ENCODE measurements at regions not wholly inside any gene's neighbourhood (a gene's known extent, or its start where the extent isn't known, plus 50 kb on each side); places are given as distances from the start of the nearest gene placed in this dataset.
A peak's percentile ranks its signal among the peaks of the same experiment; 100 is the strongest.

DNA sequence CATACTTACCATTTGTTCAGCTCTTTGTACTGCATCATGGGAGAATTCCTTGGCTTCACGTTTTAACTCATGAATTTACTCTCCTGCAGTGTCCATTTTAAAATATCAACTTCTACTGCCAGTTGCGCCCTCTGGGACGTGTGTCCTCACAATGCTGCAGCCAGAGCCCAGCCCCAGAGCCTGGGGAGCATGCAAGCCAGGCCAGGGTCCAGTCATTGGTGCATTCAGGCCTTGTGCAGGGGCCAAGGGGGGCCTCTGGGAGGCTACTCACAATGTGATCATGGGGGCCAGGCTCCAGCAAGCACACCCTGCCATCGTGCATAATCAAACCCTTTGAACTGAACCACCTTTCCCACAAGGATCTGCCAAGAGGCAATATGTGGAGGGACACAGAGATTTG lies 105.6 kb upstream of the CCDC112 start:
- no peak for DNase-seq

DNA sequence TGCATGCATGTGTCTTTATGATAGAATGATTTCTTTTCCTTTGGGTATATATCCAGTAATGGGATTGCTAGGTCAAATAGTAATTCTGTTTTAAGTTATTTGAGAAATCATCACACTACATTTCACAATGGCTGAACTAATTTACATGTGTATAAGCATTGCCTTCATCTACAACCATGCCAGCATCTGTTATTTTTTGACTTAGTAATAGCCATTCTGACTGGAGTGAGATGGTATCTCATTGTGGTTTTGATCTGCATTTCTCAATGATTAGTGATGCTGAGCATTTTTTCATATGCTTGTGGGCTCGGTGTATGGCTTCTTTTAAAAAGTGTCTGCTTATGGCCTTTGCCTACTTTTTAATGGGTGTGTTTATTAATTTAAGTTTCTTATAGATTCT lies 102.3 kb upstream of the CCDC112 start:
- DNase-seq = no peak

DNA sequence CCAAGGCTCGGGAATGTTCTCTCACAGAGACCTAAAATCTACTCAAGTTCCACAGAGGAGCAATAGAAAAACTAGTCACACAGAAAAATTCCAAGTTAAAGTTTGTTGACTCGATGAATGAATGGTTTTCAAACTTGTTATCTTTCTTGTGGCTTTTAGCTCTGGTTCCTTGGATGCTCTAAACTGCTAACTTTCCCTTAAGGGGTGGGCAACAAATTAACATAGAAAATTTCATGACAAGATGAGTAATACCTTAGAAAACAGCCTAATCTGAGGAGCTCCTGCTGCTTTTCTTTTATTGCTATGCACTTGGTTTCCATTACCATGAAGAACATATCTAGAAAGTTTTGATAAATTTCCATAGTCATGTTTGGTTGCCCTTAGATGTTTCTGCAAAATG lies 100.2 kb upstream of the CCDC112 start:
- no peak for DNase-seq

DNA sequence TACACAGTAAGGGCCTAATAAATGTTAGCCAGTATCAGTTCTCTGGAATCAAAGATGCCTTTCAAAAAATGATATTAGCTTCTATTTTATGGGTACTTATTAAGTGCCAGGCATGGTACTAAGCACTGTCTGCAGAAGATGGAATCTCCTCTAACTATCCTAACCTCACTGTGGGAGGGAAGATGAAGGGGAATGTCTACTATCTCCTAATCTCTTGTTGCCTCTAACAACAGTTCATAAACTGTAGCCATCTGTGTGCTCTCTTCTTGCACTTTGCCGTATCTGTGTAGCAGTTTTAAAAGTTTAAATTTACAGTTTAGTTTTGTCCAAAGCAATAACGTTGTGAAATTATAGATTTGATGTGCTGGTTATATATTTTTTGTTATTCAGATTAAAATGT lies 99.6 kb upstream of the CCDC112 start:
- DNase-seq = no peak

DNA sequence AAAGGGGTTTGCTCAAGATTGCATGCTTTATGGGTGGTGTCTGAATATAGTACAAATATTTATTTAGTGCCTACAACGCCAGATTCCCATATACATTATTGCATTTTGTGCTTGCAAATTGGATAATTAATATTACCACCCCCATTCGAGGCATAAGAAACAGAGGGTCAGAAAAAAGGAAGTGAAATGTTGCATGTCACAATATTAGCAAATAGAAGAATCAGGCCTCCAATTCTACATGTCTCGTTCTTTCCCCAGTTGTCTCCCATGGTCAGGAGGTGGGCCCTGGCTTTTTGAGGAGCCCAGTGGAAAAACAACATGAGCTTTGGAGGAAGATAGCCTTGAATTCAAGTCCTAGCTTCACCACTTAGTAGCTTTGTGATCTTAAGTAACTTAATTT lies 98.1 kb upstream of the CCDC112 start:
- DNase-seq = no peak

DNA sequence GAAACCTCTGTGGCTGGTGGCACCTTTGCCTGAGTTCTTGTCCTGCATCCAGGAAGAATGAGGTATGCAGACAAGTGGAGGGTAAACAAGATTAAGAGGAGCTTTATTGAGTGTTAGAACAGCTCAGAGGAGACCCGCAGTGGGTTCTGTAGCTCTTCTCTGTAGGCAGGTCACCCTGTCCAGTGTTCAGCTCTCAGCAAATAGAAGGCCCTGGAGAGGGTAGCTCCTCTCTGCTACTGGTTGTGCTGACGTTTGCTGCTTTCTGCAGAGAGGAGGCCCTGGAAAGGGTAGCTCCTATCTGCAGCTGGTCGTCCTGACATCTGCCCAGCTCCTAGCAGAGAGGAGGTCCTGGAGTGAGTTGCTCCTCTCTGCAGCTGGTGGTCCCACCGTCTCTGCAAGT lies 96.8 kb upstream of the CCDC112 start:
- no peak for DNase-seq

DNA sequence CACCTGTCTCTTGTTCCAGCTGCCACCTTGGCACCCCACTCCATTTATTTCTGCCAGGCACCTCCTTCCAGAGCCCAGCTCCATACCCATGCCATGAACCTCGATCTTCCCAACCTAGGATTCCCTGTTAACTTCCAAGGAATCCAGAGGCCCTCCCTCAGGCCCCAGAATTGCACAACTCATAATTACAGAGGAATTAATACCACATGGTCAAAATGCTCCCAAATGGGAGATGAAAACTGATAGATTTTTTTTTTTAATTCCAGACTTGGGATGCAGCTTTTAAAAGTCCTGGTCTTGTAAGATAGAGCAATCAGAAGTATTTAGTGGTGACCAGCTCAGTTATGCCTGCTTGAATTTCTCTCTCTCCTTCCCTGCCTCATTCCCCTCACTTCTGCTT lies 96.2 kb upstream of the CCDC112 start:
- no peak for DNase-seq

DNA sequence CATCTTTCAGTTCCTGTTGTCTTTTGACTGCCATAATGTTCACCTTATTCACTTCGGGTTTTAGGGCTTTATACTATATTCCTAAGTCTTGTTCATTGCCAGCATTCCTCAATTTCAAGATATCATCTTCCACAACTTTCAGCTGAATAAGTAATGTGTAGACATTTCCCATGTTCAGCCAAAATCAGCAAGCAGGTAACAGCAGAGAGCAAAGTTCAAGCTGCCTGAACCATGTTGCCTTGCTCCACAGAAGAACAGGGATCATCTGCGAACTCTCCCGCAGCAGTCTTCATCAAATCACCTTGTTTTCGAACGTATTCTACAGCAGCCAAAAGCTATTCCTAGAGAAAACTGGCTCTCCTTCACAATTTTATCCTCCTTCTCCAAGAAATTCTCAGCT lies 95.3 kb upstream of the CCDC112 start:
- DNase-seq = no peak

DNA sequence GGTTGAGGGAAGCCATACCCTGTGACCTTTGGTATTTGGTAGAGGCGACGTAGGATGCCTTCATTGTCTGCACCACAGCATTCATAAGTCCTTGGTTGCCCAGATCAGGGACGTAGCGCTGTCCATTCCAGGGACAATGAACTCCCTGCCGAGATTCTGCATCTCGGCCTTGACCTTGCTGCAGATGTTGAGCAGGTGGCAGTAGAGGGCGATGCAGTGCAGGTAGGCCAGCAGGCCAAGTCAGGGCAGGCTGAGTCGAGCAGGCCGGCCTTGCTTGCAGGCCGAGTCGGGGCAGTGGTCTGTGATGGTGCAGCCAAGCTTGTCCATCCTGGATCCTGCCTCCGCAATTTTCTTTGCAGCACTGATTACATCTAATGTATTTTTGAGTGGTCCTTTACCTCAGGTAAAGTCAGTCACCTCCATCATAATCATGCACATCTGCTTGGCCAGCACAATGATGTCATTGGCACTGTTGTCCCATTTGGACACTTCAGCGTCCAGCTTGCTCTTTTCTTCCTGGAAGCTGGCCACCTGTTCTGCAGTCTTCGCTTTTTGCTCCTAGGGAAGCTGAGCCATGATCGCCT lies 93.4 kb upstream of the CCDC112 start:
- no peak for DNase-seq

DNA sequence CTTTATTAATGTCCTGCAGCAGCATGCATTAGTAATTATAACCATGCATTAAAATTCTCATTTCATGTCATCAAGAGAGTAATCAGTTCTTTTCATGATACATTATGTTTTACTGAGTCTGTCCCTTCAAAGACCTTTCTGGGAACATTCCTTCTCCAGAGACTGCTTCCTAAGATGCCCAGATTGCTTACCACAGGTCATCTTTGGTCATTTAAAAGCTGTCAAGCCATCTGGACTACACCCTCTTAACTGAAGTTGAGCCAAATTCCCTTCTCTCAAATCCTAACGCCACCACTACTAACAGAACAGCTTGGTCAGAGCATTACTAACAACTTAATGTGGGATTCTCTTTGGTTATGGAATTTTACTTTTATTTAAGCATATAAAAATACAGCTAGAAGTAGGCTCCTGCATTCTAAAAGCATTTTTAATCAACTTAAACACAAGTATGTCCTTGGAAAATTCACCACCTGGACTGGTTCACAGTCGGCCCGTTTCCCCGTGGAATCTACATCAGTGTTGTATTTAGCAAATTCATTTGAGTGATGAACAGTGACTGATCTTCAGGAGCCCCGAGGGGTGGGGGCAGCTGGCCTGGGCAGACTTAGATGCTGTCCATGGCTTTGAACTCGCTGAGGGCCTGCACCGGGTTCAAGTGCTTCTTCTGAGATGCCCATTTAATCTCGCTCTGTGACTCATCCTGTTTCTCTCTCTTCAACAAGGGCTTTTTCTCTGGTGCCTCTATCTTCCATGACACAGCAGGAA lies 92.8 kb upstream of the CCDC112 start:
- no peak for DNase-seq

DNA sequence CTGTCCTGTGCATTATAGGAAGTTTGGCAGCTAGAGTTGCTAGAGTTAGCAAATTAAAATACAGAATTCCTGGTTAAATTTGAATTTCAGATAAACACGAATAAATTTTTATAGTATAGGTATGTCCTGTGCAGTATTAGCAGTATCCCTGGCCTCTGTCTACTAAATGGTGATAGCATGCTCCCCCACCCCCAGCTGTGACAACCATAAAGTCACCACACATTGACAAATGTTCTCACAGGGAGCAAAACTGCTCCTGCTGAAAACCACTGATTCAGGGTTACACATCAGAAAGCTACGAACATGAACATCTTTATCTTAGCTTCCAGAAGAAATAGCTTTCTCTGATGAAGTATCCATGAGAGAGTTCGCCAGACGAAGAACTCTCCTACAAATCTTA lies 91.8 kb upstream of the CCDC112 start:
- no peak for DNase-seq

DNA sequence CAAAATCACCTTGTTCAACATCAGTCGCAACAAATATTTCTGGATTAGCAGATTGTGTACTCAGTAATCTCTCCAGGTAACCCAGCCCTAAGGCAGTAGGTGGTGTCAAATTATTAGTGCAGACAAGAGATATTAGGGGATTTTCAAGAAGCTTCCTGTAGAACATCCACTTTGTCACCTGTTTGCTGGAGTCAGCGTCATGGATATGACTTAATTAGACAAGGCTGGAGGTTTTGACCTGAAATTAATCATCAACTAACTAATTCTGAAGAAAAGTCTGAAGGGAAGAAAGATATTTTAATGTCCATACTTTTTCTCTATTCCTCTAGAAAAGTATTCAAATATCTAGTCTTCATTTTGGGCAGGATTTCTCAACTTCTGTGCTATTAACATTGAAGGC lies 91.4 kb upstream of the CCDC112 start:
- DNase-seq = no peak

DNA sequence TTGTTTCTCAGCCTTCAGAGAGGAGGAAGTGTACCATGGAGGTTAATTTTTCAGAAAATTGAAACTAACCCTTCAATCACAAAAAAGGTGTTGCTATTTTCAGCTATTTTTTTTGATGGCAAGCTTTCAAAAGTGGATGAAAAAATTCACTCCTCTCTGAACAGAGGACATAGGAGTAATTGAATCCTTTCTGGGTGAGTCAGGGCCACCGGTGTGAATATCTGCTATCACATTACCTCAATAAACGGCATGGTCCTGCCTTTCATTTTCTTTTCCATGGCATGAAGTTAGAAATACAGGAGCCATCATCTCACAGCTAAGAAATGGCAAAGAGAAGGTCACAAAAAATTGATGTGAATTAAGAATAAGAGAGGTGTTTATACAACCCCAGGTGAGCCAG lies 90.2 kb upstream of the CCDC112 start:
- DNase-seq = no peak

DNA sequence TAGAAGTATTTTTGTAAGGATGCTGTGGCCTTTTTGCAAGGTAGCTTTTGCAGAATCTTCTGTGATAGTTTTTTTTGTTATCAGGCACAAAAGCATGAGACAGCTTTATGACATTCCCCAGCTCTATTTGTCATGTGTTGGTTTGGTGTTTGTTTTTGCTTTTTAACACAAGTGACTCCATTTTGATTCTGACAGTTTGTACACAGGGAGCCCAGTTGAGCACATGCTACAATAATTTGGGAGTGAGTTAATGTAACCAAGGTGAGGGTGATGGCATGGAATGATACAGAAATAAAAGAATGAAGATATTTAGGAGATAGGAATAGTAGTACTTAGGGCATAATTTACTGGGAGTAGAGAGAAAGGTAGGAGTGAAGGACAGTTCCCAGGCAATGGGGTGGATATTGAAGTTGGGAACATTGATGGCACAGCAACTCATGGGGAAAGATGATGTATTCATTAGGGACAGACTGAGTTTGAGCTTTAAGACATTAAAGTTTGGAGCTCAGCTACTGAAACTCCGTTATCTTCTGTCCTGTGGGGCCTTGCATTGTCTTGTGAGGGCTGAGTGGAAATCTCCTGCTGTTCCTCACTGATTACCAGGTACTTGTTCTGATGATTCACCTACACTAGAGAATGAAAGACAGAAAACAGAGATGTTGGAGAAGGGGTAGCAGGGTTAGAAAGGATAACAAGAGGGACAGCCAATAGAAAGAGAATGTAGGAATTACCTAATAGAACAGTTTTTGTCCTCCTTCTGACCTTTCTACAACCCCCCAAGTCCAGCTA lies 88.3 kb upstream of the CCDC112 start:
- DNase-seq = no peak

DNA sequence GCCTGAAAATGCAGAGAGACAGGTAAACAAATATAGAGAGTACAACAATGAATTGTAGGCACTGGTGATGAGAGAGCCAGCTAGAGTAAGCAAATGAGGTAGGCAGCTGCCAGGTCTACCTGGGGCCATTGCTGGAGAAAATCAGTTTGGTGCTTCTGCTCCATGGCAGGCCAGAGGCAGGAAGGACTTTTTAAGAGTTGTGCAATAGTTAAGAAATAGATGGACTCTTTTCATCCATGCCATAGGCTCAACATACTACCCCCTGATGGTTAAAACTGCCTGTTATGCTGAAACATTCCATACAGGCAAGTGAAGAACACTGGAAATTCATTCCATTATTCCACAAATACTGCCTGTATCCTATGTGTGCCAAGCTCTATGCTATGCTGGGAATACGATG lies 86.5 kb upstream of the CCDC112 start:
- DNase-seq = no peak

DNA sequence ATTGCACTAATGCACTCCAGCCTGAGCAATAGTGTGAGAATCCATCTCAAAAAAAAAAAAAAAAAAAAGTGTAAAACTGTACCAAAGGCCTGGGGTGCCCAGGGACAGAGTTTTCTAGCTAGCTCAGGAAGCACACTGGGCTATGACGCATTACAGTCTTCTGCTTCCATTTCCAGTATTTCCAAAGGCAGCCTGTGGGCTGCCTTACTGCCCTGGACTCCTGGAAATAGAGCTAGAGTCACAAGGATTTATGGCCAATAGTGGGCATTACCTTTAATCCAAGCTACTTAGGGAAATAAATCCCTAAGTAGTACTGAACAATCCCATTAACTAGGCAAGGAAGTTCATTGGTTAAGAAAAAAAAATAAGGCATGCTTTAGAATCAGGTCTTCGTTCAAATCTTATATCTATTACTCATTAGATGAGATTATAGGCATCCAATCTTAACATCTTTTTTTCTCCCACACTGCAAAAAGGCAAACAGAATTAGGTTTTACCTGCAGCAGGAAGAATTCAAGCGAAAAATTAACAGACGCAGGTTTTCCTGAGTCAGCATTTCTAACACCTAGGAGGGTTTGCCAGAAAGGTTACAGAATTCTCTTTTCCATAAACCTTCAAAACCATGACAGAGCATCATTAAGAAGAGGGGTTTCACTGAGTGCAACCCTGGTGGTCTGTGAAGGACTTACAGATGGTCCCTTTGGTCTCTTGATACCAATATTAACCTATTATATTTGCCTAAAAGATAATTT lies 85.6 kb upstream of the CCDC112 start:
- no peak for DNase-seq

DNA sequence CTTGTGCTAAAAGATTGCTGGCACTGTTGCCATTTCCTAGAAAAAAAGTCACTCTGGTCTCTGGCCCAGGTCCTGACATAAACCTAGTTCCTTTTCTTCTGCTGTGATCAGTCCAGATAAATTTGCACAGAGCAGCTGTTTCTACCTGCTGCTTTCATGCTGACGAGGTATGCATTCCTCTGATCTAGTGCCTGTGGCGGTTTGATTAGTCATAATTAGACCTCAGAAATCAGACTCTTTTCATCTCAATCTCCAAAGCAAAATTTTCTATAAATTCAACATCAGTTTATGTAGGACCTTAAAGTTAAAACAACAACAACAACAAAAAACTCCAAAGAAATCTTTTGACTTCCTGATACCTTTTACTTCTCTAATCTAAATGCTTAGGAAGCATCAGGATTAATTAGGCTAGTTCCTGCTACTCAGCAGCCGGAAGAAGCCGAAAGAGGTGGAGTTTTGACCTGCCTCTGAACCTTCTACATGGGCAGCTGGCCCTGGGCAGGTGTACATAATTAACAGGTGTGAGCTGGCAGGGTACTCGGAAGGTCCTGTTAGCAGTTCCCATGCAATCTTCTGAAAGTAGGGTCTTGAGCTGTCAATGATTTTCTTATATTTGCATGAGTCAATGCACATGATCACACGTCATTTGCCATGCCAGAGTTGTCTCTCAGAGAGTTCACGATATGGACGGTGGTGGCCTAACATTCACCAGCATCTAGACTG lies 83.3 kb upstream of the CCDC112 start:
- peak; percentile 10 to 38 for DNase-seq

DNA sequence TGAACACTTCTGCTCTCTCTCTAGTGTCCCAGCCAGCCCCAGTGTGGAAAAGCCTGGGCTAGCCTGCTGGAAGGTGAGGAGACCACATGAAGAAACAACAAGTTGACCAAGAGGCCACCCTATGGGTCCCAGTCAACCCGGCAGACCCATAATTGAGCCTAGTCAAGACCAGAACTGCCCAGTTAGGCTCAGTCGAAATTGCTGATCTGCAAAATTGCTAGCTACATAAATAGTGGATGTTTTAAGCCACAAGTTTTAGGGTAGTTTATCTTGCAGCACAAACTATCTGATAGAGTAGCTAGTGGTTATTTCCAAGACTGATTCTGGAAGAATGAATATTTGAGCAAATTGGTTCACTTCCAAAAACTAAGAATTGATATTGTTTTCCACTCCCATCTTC lies 82.3 kb upstream of the CCDC112 start:
- DNase-seq = no peak

DNA sequence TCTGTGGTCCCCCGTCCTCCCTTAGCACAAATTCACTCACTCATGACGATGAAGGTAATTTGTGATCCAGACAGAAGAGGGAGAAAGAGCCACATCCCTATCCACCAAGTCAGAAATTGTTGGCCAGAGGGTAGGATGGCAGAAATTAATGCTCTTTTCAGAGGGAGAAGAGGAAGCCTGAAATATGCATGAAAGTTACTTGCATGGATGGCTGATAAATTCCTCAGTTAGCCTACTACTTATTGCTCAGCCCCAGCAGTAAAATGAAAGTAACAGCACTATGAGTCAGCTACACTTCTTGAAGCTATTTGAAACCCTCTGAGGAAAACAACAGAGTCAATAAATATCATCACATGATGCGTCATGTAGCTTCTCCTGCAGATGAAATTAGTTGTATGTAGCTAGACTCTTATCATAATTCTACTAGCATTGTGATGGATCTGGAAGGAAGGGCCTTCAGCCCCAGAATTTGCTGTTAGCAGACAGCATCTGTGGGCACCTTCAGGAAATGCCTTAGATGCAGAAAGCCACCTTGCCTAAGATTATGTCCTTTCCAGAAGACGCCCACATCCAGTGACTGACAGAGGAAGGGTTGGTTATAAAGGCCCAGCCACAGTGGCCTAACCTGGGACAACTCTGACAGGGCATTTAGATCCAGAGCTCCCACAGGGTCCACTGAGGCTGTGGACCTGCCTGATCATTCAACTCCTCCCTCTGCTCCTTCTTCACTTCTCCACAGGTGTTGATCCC lies 81.2 kb upstream of the CCDC112 start:
- DNase-seq = no peak

DNA sequence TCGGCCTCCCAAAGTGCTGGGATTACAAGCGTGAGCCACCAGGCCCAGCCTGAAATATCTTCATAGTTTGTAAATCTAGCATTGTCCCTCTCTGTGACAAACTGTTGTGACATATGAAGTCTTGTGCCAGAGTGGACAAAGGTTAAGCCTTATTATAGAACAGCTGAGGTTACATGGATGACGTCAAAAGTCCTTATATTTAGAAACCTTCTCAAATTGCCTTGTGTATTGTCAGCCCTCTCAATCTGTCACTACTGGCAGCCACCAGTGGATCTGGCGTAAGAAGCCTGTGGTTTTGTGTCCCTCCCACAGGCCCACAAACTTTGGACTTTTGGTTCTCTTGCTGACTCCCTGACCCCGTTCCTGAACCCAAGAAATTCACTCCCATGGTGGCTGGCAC lies 79.4 kb upstream of the CCDC112 start:
- DNase-seq = no peak

DNA sequence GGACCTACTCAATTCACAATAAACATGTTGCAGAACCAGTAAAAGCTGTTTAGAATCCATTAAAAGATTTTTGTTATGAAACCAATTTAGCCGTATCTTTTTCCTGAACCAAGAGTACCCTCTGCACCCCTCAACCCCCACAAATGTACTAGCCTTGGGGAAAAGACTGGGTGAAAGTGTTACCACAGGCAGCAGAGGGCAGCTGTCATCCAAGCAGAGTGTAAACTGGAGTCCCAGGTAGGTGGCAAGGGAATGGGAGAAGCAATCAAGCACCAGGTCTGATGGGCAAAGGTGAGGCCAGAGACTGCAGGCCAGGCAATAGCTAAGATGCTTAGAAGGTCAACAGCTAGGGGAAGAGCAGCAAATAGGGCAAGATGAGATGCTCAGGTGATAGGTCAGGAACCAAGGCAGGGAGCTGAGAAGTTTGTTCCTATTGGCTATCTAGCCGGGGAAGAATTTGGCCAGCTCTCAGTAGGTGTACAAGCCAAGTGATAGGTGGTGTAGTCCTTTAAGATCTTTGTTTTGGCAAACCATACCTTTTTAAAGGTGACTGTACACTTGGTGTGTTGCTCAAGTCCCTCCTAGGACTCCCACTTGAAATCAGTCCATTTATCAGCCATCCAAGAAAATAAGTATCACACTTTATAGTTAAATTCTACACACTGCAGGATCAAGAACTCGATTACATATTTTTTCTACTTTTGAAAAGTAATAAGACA lies 77.8 kb upstream of the CCDC112 start:
- no peak for DNase-seq
